Ishikawa (cell line): ENCODE measurements at regions not wholly inside any gene's neighbourhood (a gene's known extent, or its start where the extent isn't known, plus 50 kb on each side); places are given as distances from the start of the nearest gene placed in this dataset.

Experiments
- EGR1 ChIP-seq: IDR thresholded peaks from 2 replicates; pipeline ENCODE4 v1.6.1; 2012
- NFIC ChIP-seq: IDR thresholded peaks from 2 replicates; pipeline ENCODE4 v1.6.1; 2012
- YY1 ChIP-seq: IDR thresholded peaks from 2 replicates; pipeline ENCODE4 v1.6.1; 2012; ENCODE audit warnings: low read depth

DNA sequence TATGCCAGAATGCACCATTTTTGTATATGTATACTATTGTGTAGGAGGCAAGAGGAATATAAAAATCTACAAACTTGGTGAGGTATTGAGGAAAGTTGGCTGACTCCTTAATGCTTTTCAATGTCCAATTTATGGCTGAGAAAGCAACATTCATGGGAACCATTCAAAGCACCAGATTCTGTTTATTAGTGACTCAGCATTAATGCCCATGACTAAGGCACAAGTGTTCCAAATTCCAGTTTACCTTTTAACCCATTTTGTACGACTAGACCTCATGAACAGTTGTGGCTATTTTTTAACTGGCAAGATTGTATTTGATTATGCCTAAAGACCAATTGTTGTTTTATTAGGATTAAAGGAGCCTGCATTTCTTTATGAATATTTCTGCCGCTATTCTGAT lies 375.4 kb upstream of the ATP2B1 start:
- TF ChIP-seq NFIC: no peak
- no peak for TF ChIP-seq EGR1
- TF ChIP-seq YY1: no peak
